A673 (cell line): ENCODE measurements at regions not wholly inside any gene's neighbourhood (a gene's known extent, or its start where the extent isn't known, plus 50 kb on each side); places are given as distances from the start of the nearest gene placed in this dataset.

Source experiments
- CTCF ChIP-seq: fragments of 300-800, 200-600 bp; sonication (generic); conservative IDR thresholded peaks from 2 replicates; pipeline ENCODE4 v1.5.1; 2017; ENCODE audit warnings: low read depth, mild to moderate bottlenecking, antibody characterized with exemption, low read length, moderate library complexity, mixed read lengths
- EZH2 ChIP-seq: fragments of 200-600 bp; sonication (generic); IDR thresholded peaks from 2 replicates; pipeline ENCODE4 v1.6.1; 2017; ENCODE audit warnings: borderline replicate concordance, low read depth, mild to moderate bottlenecking, mixed read lengths, antibody characterized with exemption, low read length; ENCODE audit not compliant: poor library complexity, severe bottlenecking

- TF ChIP-seq CTCF: no peak
- TF ChIP-seq EZH2: no peak
These were observed 58.1 kb upstream of the KIF13A start for GRCh38 chr6:18045507-18045906.
